Psoas muscle (tissue), 7 donors: ENCODE measurements at regions not wholly inside any gene's neighbourhood (a gene's known extent, or its start where the extent isn't known, plus 50 kb on each side); places are given as distances from the start of the nearest gene placed in this dataset.

Experiments used
- ATAC-seq, 4 donors: fragments of 200-7000 bp; cut with Tn5 transposase; one replicate each; pipeline ENCODE4 v1.9.1; 2020; ENCODE audit warnings: moderate library complexity in 3 of 4, mild to moderate bottlenecking in 2 of 4
- DNase-seq, 2 donors: peaks; one replicate each; pipeline ENCODE4 v3.0.0-alpha.2; 2020
- H3K27ac ChIP-seq: fragments of 200-600 bp; one replicate; pipeline ENCODE4 v1.8.0; 2022
- H3K27me3 ChIP-seq, 3 donors: fragments of 200-600 bp in 1 of 3; one replicate each; pipeline versions ENCODE4 v1.6.1 to v1.8.0; 2013 to 2022; ENCODE audit warnings: low read length in 2 of 3, mild to moderate bottlenecking in 2 of 3, moderate library complexity in 1 of 3; ENCODE audit not compliant: insufficient read depth in 3 of 3
- H3K36me3 ChIP-seq, 2 donors: fragments of 200-600 bp in 1 of 2; one replicate each; pipeline versions ENCODE4 v1.6.1 to v1.8.0; 2013 to 2022; ENCODE audit warnings: low read depth in 1 of 2, mild to moderate bottlenecking in 1 of 2, moderate library complexity in 1 of 2; ENCODE audit not compliant: insufficient read depth in 1 of 2
- H3K4me1 ChIP-seq: fragments of 200-600 bp; one replicate; pipeline ENCODE4 v1.8.0; 2022
- H3K4me3 ChIP-seq: fragments of 200-600 bp; one replicate; pipeline ENCODE4 v1.8.0; 2022; ENCODE audit warnings: mild to moderate bottlenecking
- H3K9me3 ChIP-seq: fragments of 200-600 bp; one replicate; pipeline ENCODE4 v1.8.0; 2022
- WGBS, 3 donors: extraction: QIAGEN DNeasy Blood & Tissue Kit; methylation state at CpG; one replicate each; pipeline versions ENCODE4 v1.1.6 to v1.1.7; 2013; 5-methylcytosine and 5-hydroxymethylcytosine counted together
- intact Hi-C, 2 donors: fragments of 100-400 bp; cut with DNase I; formaldehyde crosslinking; loops; one replicate each; pipeline versions ENCODE4 v1.11.0 to v1.14.2; 2022
- TF ChIP-seq, protein P1 (sequence below): fragments of 200-600 bp; IDR thresholded peaks from one replicate; pipeline ENCODE4 v1.8.0; 2022; ENCODE audit warnings: antibody characterized with exemption
- donor health status: healthy with polysubstance abuse.
- donor health status: DM: no; HTN: no; CAD: no; lungs with moderate emphysema.
- donor health status: Bipolar disorder and iron deficiency.
- donor health status: healthy.
- donor health status: DM: yes; HTN: yes; CAD: no.
- donor health status: DM: no; HTN: no; CAD: no.
- donor health status: DM: yes; HTN: yes; CAD: no.

DNA sequence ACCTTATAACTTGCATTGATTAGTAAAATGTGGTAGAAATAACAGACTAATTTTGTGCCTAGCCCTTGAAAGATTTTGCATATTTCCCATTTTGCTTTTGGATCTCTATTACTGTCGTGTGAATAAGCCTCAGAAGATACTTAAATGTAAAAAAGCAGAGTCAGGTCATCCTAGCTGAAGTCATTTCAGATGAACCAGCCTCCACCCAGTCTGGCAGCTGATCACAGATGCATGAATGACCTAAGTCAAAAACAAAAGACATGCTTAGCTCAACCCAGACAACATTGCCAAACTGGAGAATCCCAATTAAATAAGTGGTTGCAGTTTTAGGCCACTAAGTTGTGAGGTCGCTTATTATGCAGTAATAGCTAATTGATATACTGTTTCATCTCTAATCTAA is 349.9 kb downstream of the C12orf50 start:
- H3K36me3 ChIP-seq, result no peaks in the 10 kb centered on the region
- H3K4me3 ChIP-seq, result no peak overlapping the region
- no peaks in the 10 kb centered on the region for H3K9me3 ChIP-seq
- intact Hi-C loops, result no loop called here
- no peaks in the 10 kb centered on the region for H3K4me1 ChIP-seq
- 19 to 36% (median 28%) methylated on average over 2 of the region's 2 CpGs for WGBS, 3 donors
- H3K27ac ChIP-seq, result no peak overlapping the region
- TF ChIP-seq, protein P1, sequence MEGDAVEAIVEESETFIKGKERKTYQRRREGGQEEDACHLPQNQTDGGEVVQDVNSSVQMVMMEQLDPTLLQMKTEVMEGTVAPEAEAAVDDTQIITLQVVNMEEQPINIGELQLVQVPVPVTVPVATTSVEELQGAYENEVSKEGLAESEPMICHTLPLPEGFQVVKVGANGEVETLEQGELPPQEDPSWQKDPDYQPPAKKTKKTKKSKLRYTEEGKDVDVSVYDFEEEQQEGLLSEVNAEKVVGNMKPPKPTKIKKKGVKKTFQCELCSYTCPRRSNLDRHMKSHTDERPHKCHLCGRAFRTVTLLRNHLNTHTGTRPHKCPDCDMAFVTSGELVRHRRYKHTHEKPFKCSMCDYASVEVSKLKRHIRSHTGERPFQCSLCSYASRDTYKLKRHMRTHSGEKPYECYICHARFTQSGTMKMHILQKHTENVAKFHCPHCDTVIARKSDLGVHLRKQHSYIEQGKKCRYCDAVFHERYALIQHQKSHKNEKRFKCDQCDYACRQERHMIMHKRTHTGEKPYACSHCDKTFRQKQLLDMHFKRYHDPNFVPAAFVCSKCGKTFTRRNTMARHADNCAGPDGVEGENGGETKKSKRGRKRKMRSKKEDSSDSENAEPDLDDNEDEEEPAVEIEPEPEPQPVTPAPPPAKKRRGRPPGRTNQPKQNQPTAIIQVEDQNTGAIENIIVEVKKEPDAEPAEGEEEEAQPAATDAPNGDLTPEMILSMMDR, result no peak
- H3K27me3 ChIP-seq, result no peaks in the 10 kb centered on the region
- no peak for DNase-seq
- ATAC-seq, result no peak

DNA sequence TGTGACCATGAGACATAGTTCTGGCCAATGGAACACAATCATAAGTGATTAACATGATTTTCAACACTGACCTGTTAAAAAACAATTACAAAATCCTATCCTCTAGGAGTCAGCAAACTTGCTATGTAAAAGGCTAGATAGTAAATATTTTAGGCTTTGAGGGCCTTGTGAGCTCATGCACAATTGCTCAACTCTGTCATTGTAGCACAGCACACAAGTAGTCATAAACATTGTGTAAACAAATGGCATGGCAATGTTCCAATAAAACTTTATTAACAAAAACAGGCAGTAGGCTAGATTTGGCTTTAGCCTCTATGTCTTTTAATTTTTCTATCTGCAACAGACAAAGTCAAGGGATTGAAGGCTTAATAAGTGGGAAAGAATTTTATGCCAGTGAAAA is 350.7 kb downstream of the C12orf50 start:
- Histone ChIP-seq H3K4me3 (no peak overlapping the region), H3K9me3 (no peaks in the 10 kb centered on the region), H3K27me3 (no peaks in the 10 kb centered on the region), H3K36me3 (no peaks in the 10 kb centered on the region), H3K4me1 (no peaks in the 10 kb centered on the region), H3K27ac (no peak overlapping the region)
- ATAC-seq, result no peak
- intact Hi-C loops, result no loop called here
- no peak for DNase-seq
- TF ChIP-seq, protein P1, result no peak

DNA sequence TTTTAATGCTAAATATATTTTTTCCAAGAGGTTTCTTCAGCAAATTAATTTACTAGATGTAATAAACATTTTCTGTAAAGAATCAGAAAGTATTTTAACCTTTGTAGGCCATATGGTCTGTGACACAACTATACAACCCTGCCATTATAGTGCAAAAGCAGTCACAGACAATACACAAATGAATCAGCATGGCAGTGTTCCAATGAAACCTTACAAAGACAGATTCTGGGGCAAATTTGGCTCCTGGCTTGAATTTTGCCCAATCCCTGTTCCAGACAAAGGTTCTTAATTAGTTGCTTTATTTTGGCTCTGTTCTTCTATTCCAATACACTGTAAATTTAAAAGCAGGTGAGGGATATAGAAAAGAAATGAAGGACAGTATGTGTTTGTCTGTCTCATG is 352.5 kb downstream of the C12orf50 start:
- no peak for ATAC-seq

DNA sequence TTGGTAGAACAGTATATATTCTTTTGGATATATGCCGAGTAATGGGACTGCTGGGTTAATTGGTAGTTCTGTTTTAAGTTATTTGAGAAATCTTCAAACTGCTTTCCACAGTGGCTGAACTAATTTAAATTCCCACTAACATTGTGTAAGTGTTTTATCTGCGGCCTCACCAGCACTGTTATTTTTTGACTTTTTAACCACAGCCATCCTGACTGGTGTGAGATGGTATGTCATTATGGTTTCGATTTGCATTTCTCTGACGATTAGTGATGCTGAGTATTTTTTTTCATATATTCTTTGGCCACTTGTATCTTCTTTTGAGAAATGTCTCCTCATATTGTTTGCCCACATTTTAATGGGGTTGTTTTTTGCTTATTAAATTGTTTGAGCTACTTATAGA is 357.4 kb downstream of the C12orf50 start:
- no peaks in the 10 kb centered on the region for H3K9me3 ChIP-seq
- intact Hi-C loops, result no loop called here
- H3K36me3 ChIP-seq, result no peaks in the 10 kb centered on the region
- H3K27me3 ChIP-seq, result no peaks in the 10 kb centered on the region
- TF ChIP-seq, protein P1, result no peak
- no peak overlapping the region for H3K27ac ChIP-seq
- DNase-seq (no peak), ATAC-seq (no peak)
- H3K4me1 ChIP-seq, result no peaks in the 10 kb centered on the region
- whole genome bisulfite sequencing, 3 donors, result 94 to 96% (median 96%) methylated on average over 4 of the region's 4 CpGs
- no peak overlapping the region for H3K4me3 ChIP-seq

More for the DNA sequence above, 352.5 kb downstream of the C12orf50 start:
- H3K4me3 ChIP-seq, result no peak overlapping the region
- intact Hi-C loops, result no loop called here
- no peaks in the 10 kb centered on the region for H3K9me3 ChIP-seq
- H3K4me1 ChIP-seq, result no peaks in the 10 kb centered on the region
- no peak for DNase-seq
- H3K36me3 ChIP-seq, result no peaks in the 10 kb centered on the region
- no peak overlapping the region for H3K27ac ChIP-seq
- no peaks in the 10 kb centered on the region for H3K27me3 ChIP-seq
- TF ChIP-seq, protein P1, result no peak

DNA sequence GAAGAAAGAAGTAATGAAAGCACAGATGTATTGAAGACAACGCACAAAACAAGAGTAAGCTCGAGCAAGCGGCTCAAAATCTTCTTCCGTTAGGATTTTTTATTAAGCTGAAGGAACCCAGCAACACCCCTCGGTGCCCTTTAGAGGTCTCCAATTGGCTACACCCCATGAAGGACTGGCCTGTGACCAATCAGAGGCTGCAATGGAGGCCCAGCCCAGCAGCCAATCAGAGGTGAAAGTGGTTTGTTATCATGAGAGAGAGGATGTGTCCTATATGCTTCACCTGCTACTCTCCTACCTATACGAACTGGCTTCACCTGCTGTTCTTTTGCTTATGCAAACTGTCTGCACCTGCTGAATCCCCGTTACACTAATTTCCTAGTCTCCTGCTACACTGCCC is 358.8 kb downstream of the C12orf50 start:
- Histone ChIP-seq H3K27me3 (no peaks in the 10 kb centered on the region), H3K9me3 (no peaks in the 10 kb centered on the region), H3K36me3 (no peaks in the 10 kb centered on the region), H3K27ac (no peak overlapping the region), H3K4me3 (no peak overlapping the region), H3K4me1 (no peaks in the 10 kb centered on the region)
- TF ChIP-seq, protein P1, result no peak
- no peak for DNase-seq
- intact Hi-C loops, result no loop called here
- WGBS, 3 donors, result 91 to 94% (median 93%) methylated on average over 7 of the region's 7 CpGs
- ATAC-seq, result no peak
